ENCODE measurements at regions not wholly inside any gene's neighbourhood (a gene's known extent, or its start where the extent isn't known, plus 50 kb on each side); places are given as distances from the start of the nearest gene placed in this dataset.
"Not testable (repeated sequence)": the region's sequence is repeated elsewhere in the genome, so short reads cannot be mapped to it uniquely, and the experiment has no call there.

- Histone ChIP-seq H3K9me3 (ENCODE audit: insufficient read depth, low read depth, low read length) (no peaks in the 10 kb centered on the region), H3K36me3 (ENCODE audit: insufficient read depth, low read length) (no peaks in the 10 kb centered on the region), H3K9ac (ENCODE audit: low read depth, low read length) (no peak overlapping the region), H3K4me3 (ENCODE audit: low read length) (no peak overlapping the region), H3K27me3 (ENCODE audit: insufficient read depth, low read length) (peaks cover 26% of the 10 kb centered on the region), H3K4me1 (ENCODE audit: insufficient read depth, low read length) (peaks cover 2% of the 10 kb centered on the region; the same call in 1 of the 2 replicates), H3K27ac (ENCODE audit: low read depth, low read length) (no peak overlapping the region)
- 94% methylated on average over 4 of the region's 5 CpGs for WGBS
Measured at GRCh38 chr20:1801225-1801928, 93.8 kb upstream of the SIRPA start.

GRCh38 chr20:1800777-1801176 is 94.4 kb upstream of the SIRPA start:
- no peak overlapping the region for H3K4me3 ChIP-seq (ENCODE audit: low read length)
- H3K4me1 ChIP-seq (ENCODE audit: insufficient read depth, low read length): peaks cover 2% of the 10 kb centered on the region; the same call in 1 of the 2 replicates
- 79% methylated on average over 2 of the region's 3 CpGs for WGBS
- H3K36me3 ChIP-seq (ENCODE audit: insufficient read depth, low read length): no peaks in the 10 kb centered on the region
- no peak overlapping the region for H3K9ac ChIP-seq (ENCODE audit: low read depth, low read length)
- H3K27me3 ChIP-seq (ENCODE audit: insufficient read depth, low read length): peaks cover 26% of the 10 kb centered on the region
- no peaks in the 10 kb centered on the region for H3K9me3 ChIP-seq (ENCODE audit: insufficient read depth, low read depth, low read length)
- no peak overlapping the region for H3K27ac ChIP-seq (ENCODE audit: low read depth, low read length)

GRCh38 chr20:1800180-1800579 is 95.0 kb upstream of the SIRPA start:
- no peaks in the 10 kb centered on the region for H3K9me3 ChIP-seq (ENCODE audit: insufficient read depth, low read depth, low read length)
- H3K4me1 ChIP-seq (ENCODE audit: insufficient read depth, low read length): no peaks in the 10 kb centered on the region; the same call in 1 of the 2 replicates
- H3K9ac ChIP-seq (ENCODE audit: low read depth, low read length): no peak overlapping the region
- 86% methylated on average over 1 of the region's 2 CpGs for WGBS
- no peak overlapping the region for H3K27ac ChIP-seq (ENCODE audit: low read depth, low read length)
- H3K4me3 ChIP-seq (ENCODE audit: low read length): no peak overlapping the region
- H3K36me3 ChIP-seq (ENCODE audit: insufficient read depth, low read length): no peaks in the 10 kb centered on the region
- peaks cover 31% of the 10 kb centered on the region for H3K27me3 ChIP-seq (ENCODE audit: insufficient read depth, low read length)

- not testable (repeated sequence) for H3K27ac ChIP-seq (ENCODE audit: low read depth, low read length); H3K4me1 ChIP-seq (ENCODE audit: insufficient read depth, low read length); H3K36me3 ChIP-seq (ENCODE audit: insufficient read depth, low read length); H3K9ac ChIP-seq (ENCODE audit: low read depth, low read length); H3K9me3 ChIP-seq (ENCODE audit: insufficient read depth, low read depth, low read length); H3K4me3 ChIP-seq (ENCODE audit: low read length)
- WGBS: 93% methylated on average over 11 of the region's 14 CpGs
- peaks cover 28% of the 10 kb centered on the region for H3K27me3 ChIP-seq (ENCODE audit: insufficient read depth, low read length)
Measured at GRCh38 chr20:1799746-1800145, 95.5 kb upstream of the SIRPA start.

- Histone ChIP-seq H3K4me1 (ENCODE audit: insufficient read depth, low read length) (no peaks in the 10 kb centered on the region; the same call in 1 of the 2 replicates), H3K9me3 (ENCODE audit: insufficient read depth, low read depth, low read length) (no peaks in the 10 kb centered on the region), H3K36me3 (ENCODE audit: insufficient read depth, low read length) (no peaks in the 10 kb centered on the region), H3K27ac (ENCODE audit: low read depth, low read length) (no peak overlapping the region), H3K27me3 (ENCODE audit: insufficient read depth, low read length) (peaks cover 20% of the 10 kb centered on the region), H3K9ac (ENCODE audit: low read depth, low read length) (no peak overlapping the region), H3K4me3 (ENCODE audit: low read length) (no peak overlapping the region)
- WGBS: 82% methylated on average over 2 of the region's 2 CpGs
Measured at GRCh38 chr20:1798982-1799381, 96.2 kb upstream of the SIRPA start.

GRCh38 chr20:1793821-1794220 is 101.4 kb upstream of the SIRPA start:
- WGBS: 92% methylated on average over 2 of the region's 2 CpGs
- Histone ChIP-seq H3K9me3 (ENCODE audit: insufficient read depth, low read depth, low read length) (no peaks in the 10 kb centered on the region), H3K9ac (ENCODE audit: low read depth, low read length) (no peak overlapping the region), H3K4me1 (ENCODE audit: insufficient read depth, low read length) (no peaks in the 10 kb centered on the region), H3K27me3 (ENCODE audit: insufficient read depth, low read length) (peaks cover 5% of the 10 kb centered on the region; the same call in 1 of the 2 replicates), H3K36me3 (ENCODE audit: insufficient read depth, low read length) (no peaks in the 10 kb centered on the region), H3K4me3 (ENCODE audit: low read length) (no peak overlapping the region), H3K27ac (ENCODE audit: low read depth, low read length) (no peak overlapping the region)

- no peaks in the 10 kb centered on the region for H3K36me3 ChIP-seq (ENCODE audit: insufficient read depth, low read length)
- H3K4me1 ChIP-seq (ENCODE audit: insufficient read depth, low read length): no peaks in the 10 kb centered on the region
- H3K27me3 ChIP-seq (ENCODE audit: insufficient read depth, low read length): peaks cover 5% of the 10 kb centered on the region; the same call in 1 of the 2 replicates
- no peak overlapping the region for H3K4me3 ChIP-seq (ENCODE audit: low read length)
- H3K9ac ChIP-seq (ENCODE audit: low read depth, low read length): no peak overlapping the region
- WGBS: 93% methylated on average over 2 of the region's 2 CpGs
- H3K27ac ChIP-seq (ENCODE audit: low read depth, low read length): no peak overlapping the region
- no peaks in the 10 kb centered on the region for H3K9me3 ChIP-seq (ENCODE audit: insufficient read depth, low read depth, low read length)
Measured at GRCh38 chr20:1792274-1792673, 102.9 kb upstream of the SIRPA start.

GRCh38 chr20:1790386-1790785 is 104.8 kb upstream of the SIRPA start:
- no peaks in the 10 kb centered on the region for H3K4me1 ChIP-seq (ENCODE audit: insufficient read depth, low read length)
- no peak overlapping the region for H3K9ac ChIP-seq (ENCODE audit: low read depth, low read length)
- no peak overlapping the region for H3K27ac ChIP-seq (ENCODE audit: low read depth, low read length)
- no peaks in the 10 kb centered on the region for H3K36me3 ChIP-seq (ENCODE audit: insufficient read depth, low read length)
- 59% methylated on average over 3 of the region's 3 CpGs for WGBS
- H3K4me3 ChIP-seq (ENCODE audit: low read length): no peak overlapping the region
- peaks cover 2% of the 10 kb centered on the region; the same call in 1 of the 2 replicates for H3K27me3 ChIP-seq (ENCODE audit: insufficient read depth, low read length)
- H3K9me3 ChIP-seq (ENCODE audit: insufficient read depth, low read depth, low read length): no peaks in the 10 kb centered on the region

- no peaks in the 10 kb centered on the region for H3K9me3 ChIP-seq (ENCODE audit: insufficient read depth, low read depth, low read length)
- no peak overlapping the region for H3K27ac ChIP-seq (ENCODE audit: low read depth, low read length)
- no peaks in the 10 kb centered on the region for H3K27me3 ChIP-seq (ENCODE audit: insufficient read depth, low read length)
- H3K4me3 ChIP-seq (ENCODE audit: low read length): no peak overlapping the region
- no peak overlapping the region for H3K9ac ChIP-seq (ENCODE audit: low read depth, low read length)
- no peaks in the 10 kb centered on the region for H3K4me1 ChIP-seq (ENCODE audit: insufficient read depth, low read length)
- no peaks in the 10 kb centered on the region for H3K36me3 ChIP-seq (ENCODE audit: insufficient read depth, low read length)
- WGBS: 90% methylated on average over 4 of the region's 4 CpGs
Measured at GRCh38 chr20:1788044-1788443, 107.2 kb upstream of the SIRPA start.

GRCh38 chr20:1786486-1786885 is 108.7 kb upstream of the SIRPA start:
- no peaks in the 10 kb centered on the region for H3K4me1 ChIP-seq (ENCODE audit: insufficient read depth, low read length)
- H3K4me3 ChIP-seq (ENCODE audit: low read length): no peak overlapping the region
- no peaks in the 10 kb centered on the region for H3K36me3 ChIP-seq (ENCODE audit: insufficient read depth, low read length)
- no peak overlapping the region for H3K9ac ChIP-seq (ENCODE audit: low read depth, low read length)
- 70% methylated on average over 6 of the region's 6 CpGs for WGBS
- no peaks in the 10 kb centered on the region for H3K27me3 ChIP-seq (ENCODE audit: insufficient read depth, low read length)
- H3K9me3 ChIP-seq (ENCODE audit: insufficient read depth, low read depth, low read length): no peaks in the 10 kb centered on the region
- H3K27ac ChIP-seq (ENCODE audit: low read depth, low read length): no peak overlapping the region

GRCh38 chr20:1784586-1784985 is 110.6 kb upstream of the SIRPA start:
- no peak overlapping the region for H3K27ac ChIP-seq (ENCODE audit: low read depth, low read length)
- H3K4me1 ChIP-seq (ENCODE audit: insufficient read depth, low read length): no peaks in the 10 kb centered on the region
- no peaks in the 10 kb centered on the region for H3K9me3 ChIP-seq (ENCODE audit: insufficient read depth, low read depth, low read length)
- 92% methylated on average over 4 of the region's 4 CpGs for WGBS
- no peak overlapping the region for H3K9ac ChIP-seq (ENCODE audit: low read depth, low read length)
- H3K27me3 ChIP-seq (ENCODE audit: insufficient read depth, low read length): 0 out of 2 replicates have a peak, but pooled peaks cover 5% of the 10 kb centered on the region
- H3K36me3 ChIP-seq (ENCODE audit: insufficient read depth, low read length): no peaks in the 10 kb centered on the region
- no peak overlapping the region for H3K4me3 ChIP-seq (ENCODE audit: low read length)

- H3K27me3 ChIP-seq (ENCODE audit: insufficient read depth, low read length): peaks cover 6% of the 10 kb centered on the region; the same call in 1 of the 2 replicates
- H3K4me3 ChIP-seq (ENCODE audit: low read length): no peak overlapping the region
- 93% methylated on average over 4 of the region's 4 CpGs for WGBS
- H3K4me1 ChIP-seq (ENCODE audit: insufficient read depth, low read length): no peaks in the 10 kb centered on the region
- no peaks in the 10 kb centered on the region for H3K36me3 ChIP-seq (ENCODE audit: insufficient read depth, low read length)
- no peaks in the 10 kb centered on the region for H3K9me3 ChIP-seq (ENCODE audit: insufficient read depth, low read depth, low read length)
- H3K9ac ChIP-seq (ENCODE audit: low read depth, low read length): no peak overlapping the region
- no peak overlapping the region for H3K27ac ChIP-seq (ENCODE audit: low read depth, low read length)
Measured at GRCh38 chr20:1783245-1783644, 112.0 kb upstream of the SIRPA start.
